GM18526 (cell line): ENCODE measurements at regions not wholly inside any gene's neighbourhood (a gene's known extent, or its start where the extent isn't known, plus 50 kb on each side); places are given as distances from the start of the nearest gene placed in this dataset.
A peak's percentile ranks its signal among the peaks of the same experiment; 100 is the strongest.

ENCODE experiments used
- POLR2A ChIP-seq: IDR thresholded peaks from 3 replicates; pipeline ENCODE4 v1.6.1; 2011; ENCODE audit not compliant: insufficient read length; ENCODE audit errors: extremely low read depth

DNA sequence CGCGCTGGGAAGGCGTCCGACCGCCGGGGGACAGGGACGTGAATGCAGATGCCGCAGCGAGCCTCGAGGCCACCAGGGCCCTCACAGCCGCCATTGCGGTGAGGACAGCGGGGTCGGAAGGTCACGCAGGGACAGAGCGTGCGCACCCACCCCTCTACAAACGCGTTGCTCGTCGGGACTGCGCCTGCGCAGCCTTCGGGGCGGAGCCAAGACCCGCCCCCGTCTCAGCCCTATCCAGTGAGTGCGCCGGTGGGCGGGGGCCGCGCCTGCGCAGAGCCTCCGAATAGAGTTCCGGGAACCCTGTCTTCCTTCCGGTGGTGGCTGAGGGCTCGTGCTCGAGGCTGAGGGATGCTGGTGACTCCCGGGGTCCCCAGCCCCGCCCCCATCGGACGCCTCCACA, 5393.1 kb upstream of the TPTE start:
- TF ChIP-seq POLR2A = peak; percentile 24
